ENCODE measurements at regions not wholly inside any gene's neighbourhood (a gene's known extent, or its start where the extent isn't known, plus 50 kb on each side); places are given as distances from the start of the nearest gene placed in this dataset.
A peak's percentile ranks its signal among the peaks of the same experiment; 100 is the strongest.

- DNase-seq (ENCODE audit: low spot score): no peak
Measured at GRCh38 chrX:21126661-21127060, 247.6 kb upstream of the CNKSR2 start.

GRCh38 chrX:21131346-21131745 is 242.9 kb upstream of the CNKSR2 start:
- DNase-seq (ENCODE audit: low spot score): no peak

- no peak for DNase-seq (ENCODE audit: low spot score)
Measured at GRCh38 chrX:21131786-21132185, 242.4 kb upstream of the CNKSR2 start.

- no peak for DNase-seq (ENCODE audit: low spot score)
Measured at GRCh38 chrX:21132686-21133393, 241.4 kb upstream of the CNKSR2 start.

GRCh38 chrX:21150208-21150607 is 224.0 kb upstream of the CNKSR2 start:
- no peak for DNase-seq (ENCODE audit: low spot score)

GRCh38 chrX:21151051-21151450 is 223.2 kb upstream of the CNKSR2 start:
- DNase-seq (ENCODE audit: low spot score): peak; percentile 87

- no peak for DNase-seq (ENCODE audit: low spot score)
Measured at GRCh38 chrX:21153033-21153432, 221.2 kb upstream of the CNKSR2 start.

- peak; percentile 69 for DNase-seq (ENCODE audit: low spot score)
Measured at GRCh38 chrX:21153503-21153902, 220.7 kb upstream of the CNKSR2 start.

GRCh38 chrX:21155916-21156315 is 218.3 kb upstream of the CNKSR2 start:
- no peak for DNase-seq (ENCODE audit: low spot score)

- DNase-seq (ENCODE audit: low spot score): no peak
Measured at GRCh38 chrX:21156632-21157031, 217.6 kb upstream of the CNKSR2 start.

GRCh38 chrX:21158678-21159077 is 215.5 kb upstream of the CNKSR2 start:
- no peak for DNase-seq (ENCODE audit: low spot score)

GRCh38 chrX:21166272-21166982 is 207.8 kb upstream of the CNKSR2 start:
- no peak for DNase-seq (ENCODE audit: low spot score)

GRCh38 chrX:21167011-21167410 is 207.2 kb upstream of the CNKSR2 start:
- DNase-seq (ENCODE audit: low spot score): no peak

- no peak for DNase-seq (ENCODE audit: low spot score)
Measured at GRCh38 chrX:21167494-21167893, 206.7 kb upstream of the CNKSR2 start.

GRCh38 chrX:21168401-21169160 is 205.6 kb upstream of the CNKSR2 start:
- no peak for DNase-seq (ENCODE audit: low spot score)

GRCh38 chrX:21171181-21171580 is 203.0 kb upstream of the CNKSR2 start:
- DNase-seq (ENCODE audit: low spot score): no peak

GRCh38 chrX:21174439-21174838 is 199.8 kb upstream of the CNKSR2 start:
- DNase-seq (ENCODE audit: low spot score): no peak

GRCh38 chrX:21176921-21177571 is 197.2 kb upstream of the CNKSR2 start:
- peak; percentile 81 for DNase-seq (ENCODE audit: low spot score)

- DNase-seq (ENCODE audit: low spot score): no peak
Measured at GRCh38 chrX:21181232-21181853, 192.9 kb upstream of the CNKSR2 start.

GRCh38 chrX:21193196-21193595 is 181.0 kb upstream of the CNKSR2 start:
- DNase-seq (ENCODE audit: low spot score): no peak

- DNase-seq (ENCODE audit: low spot score): no peak
Measured at GRCh38 chrX:21194526-21194925, 179.7 kb upstream of the CNKSR2 start.

- DNase-seq (ENCODE audit: low spot score): no peak
Measured at GRCh38 chrX:21207080-21207479, 167.1 kb upstream of the CNKSR2 start.

Data from cerebellar cortex (tissue), 1 donor.